ENCODE measurements at regions not wholly inside any gene's neighbourhood (a gene's known extent, or its start where the extent isn't known, plus 50 kb on each side); places are given as distances from the start of the nearest gene placed in this dataset.
"Not testable (repeated sequence)": the region's sequence is repeated elsewhere in the genome, so short reads cannot be mapped to it uniquely, and the experiment has no call there.

- TF ChIP-seq EZH2 (IDR thresholded peaks at IDR 0.05; ENCODE audit: insufficient read depth, poor library complexity, severe bottlenecking); EZH2phosphoT487 (IDR thresholded peaks at IDR 0.05; ENCODE audit: insufficient read depth, low read depth): not testable (repeated sequence)
Measured at GRCh38 chr10:33909476-33909875, 575.0 kb upstream of the NRP1 start.
